T-cell (primary cell): ENCODE measurements at regions not wholly inside any gene's neighbourhood (a gene's known extent, or its start where the extent isn't known, plus 50 kb on each side); places are given as distances from the start of the nearest gene placed in this dataset.

ENCODE experiments used
- ATAC-seq, 4 experiments: fragments of 200-7000 bp in 3 of 4; fragments of 150-1000 bp in 1 of 4; cut with Tn5 transposase; replicated peaks in 1 of 4; 1 replicate in 3 of 4; 2 replicates in 1 of 4; pipeline ENCODE4 v1.10.0; 2021; ENCODE audit warnings: moderate library complexity in 3 of 4, mild to moderate bottlenecking in 2 of 4, moderate number of reproducible peaks in 1 of 4
- CTCF ChIA-PET, 2 donors: fragments of 300-600 bp; sonication (Branson Sonifier 250); formaldehyde crosslinking; loops; one replicate each; lab custom pipeline; 2022; ENCODE audit warnings: antibody characterized with exemption in 2 of 2; lab: Charles Lee
- POLR2A ChIA-PET, 2 donors: fragments of 300-600 bp; sonication (Branson Sonifier 250); formaldehyde crosslinking; loops; one replicate each; lab custom pipeline; 2022; ENCODE audit warnings: antibody characterized with exemption in 2 of 2; lab: Charles Lee
- DNase-seq, 35 experiments: peaks; one replicate each; pipeline versions ENCODE4 v3.0.0 to v3.0.0-alpha.2; 2013 to 2023
- H3K27ac ChIP-seq: one replicate; pipeline ENCODE4 v1.5.1; 2013; ENCODE audit warnings: low read length
- H3K27me3 ChIP-seq, 2 experiments: replicated peaks in 1 of 2; 1 replicate in 1 of 2; 2 replicates in 1 of 2; pipeline versions ENCODE4 v1.6.1 to v1.7.0; 2013; ENCODE audit warnings: low read length in 1 of 2, mixed read lengths in 1 of 2; ENCODE audit not compliant: control insufficient read depth in 2 of 2, insufficient read depth in 2 of 2; ENCODE audit errors: extremely low read depth in 1 of 2
- H3K36me3 ChIP-seq, 2 donors: 1 replicate in 1 of 2; 2 replicates in 1 of 2; pipeline versions ENCODE4 v1.6.1 to v1.7.0; 2013; ENCODE audit warnings: low read length in 1 of 2; ENCODE audit not compliant: control insufficient read depth in 2 of 2, insufficient read depth in 1 of 2; ENCODE audit errors: extremely low read depth in 1 of 2
- H3K4me1 ChIP-seq, 2 experiments: 1 replicate in 1 of 2; 2 replicates in 1 of 2; pipeline versions ENCODE4 v1.6.1 to v1.7.0; 2013; ENCODE audit warnings: low read length in 2 of 2, mixed read lengths in 1 of 2; ENCODE audit not compliant: insufficient read depth in 2 of 2, control insufficient read depth in 1 of 2; ENCODE audit errors: extremely low read depth in 1 of 2
- H3K4me3 ChIP-seq, 2 donors: 1 replicate in 1 of 2; 2 replicates in 1 of 2; pipeline versions ENCODE4 v1.5.1 to v1.7.0; 2013; ENCODE audit warnings: mild to moderate bottlenecking in 2 of 2, low read length in 1 of 2, moderate library complexity in 1 of 2; ENCODE audit not compliant: control insufficient read depth in 1 of 2; ENCODE audit errors: extremely low read depth in 1 of 2
- H3K9me3 ChIP-seq: 2 replicates; pipeline ENCODE4 v1.7.0; 2013
- H3K27ac Mint-ChIP-seq, 2 donors: one replicate each; pipeline ENCODE4 v1.8.0; 2020 to 2021; ENCODE audit warnings: mild to moderate bottlenecking in 2 of 2, mixed read lengths in 2 of 2
- H3K27me3 Mint-ChIP-seq, 2 donors: one replicate each; pipeline ENCODE4 v1.8.0; 2021 to 2022; ENCODE audit warnings: mixed read lengths in 2 of 2
- H3K36me3 Mint-ChIP-seq: one replicate; pipeline ENCODE4 v1.8.0; 2021; ENCODE audit warnings: mixed read lengths
- H3K4me1 Mint-ChIP-seq, 3 donors: one replicate each; pipeline ENCODE4 v1.8.0; 2020 to 2022; ENCODE audit warnings: mixed read lengths in 3 of 3, mild to moderate bottlenecking in 1 of 3
- H3K4me3 Mint-ChIP-seq, 3 donors: one replicate each; pipeline ENCODE4 v1.8.0; 2020 to 2022; ENCODE audit warnings: mild to moderate bottlenecking in 3 of 3, mixed read lengths in 3 of 3, moderate library complexity in 3 of 3
- H3K9me3 Mint-ChIP-seq, 3 donors: one replicate each; pipeline ENCODE4 v1.8.0; 2020 to 2022; ENCODE audit warnings: mixed read lengths in 3 of 3
- WGBS: methylation state at CpG from one replicate; pipeline ENCODE4 v1.1.5; 2013; ENCODE audit warnings: missing lambda C conversion rate; ENCODE audit not compliant: insufficient coverage; 5-methylcytosine and 5-hydroxymethylcytosine counted together

GRCh38 chr2:67286981-67287759 lies 110.0 kb upstream of the ETAA1 start:
- Histone ChIP-seq H3K4me1 (no peaks in the 10 kb centered on the region), H3K27me3 (peaks cover 0 to 2% of the 10 kb centered on the region in 2 experiments), H3K4me3 (no peak overlapping the region), H3K27ac (no peak overlapping the region), H3K36me3 (no peaks in the 10 kb centered on the region), H3K9me3 (no peaks in the 10 kb centered on the region)
- Mint-ChIP-seq H3K27ac (no peak overlapping the region), H3K27me3 (peaks cover 1 to 8% of the 10 kb centered on the region in 2 donors), H3K9me3 (no peaks in the 10 kb centered on the region), H3K4me3 (no peak overlapping the region), H3K36me3 (no peaks in the 10 kb centered on the region), H3K4me1 (no peaks in the 10 kb centered on the region)
- DNase-seq (no peak), ATAC-seq (no peak)
- WGBS = 74% methylated on average over 2 of the region's 2 CpGs
- POLR2A ChIA-PET = no interaction called here
- CTCF ChIA-PET = no interaction called here

GRCh38 chr2:67289271-67289670 lies 107.9 kb upstream of the ETAA1 start:
- WGBS = no CpG with 5 or more reads among the region's 2 CpGs
- no peaks in the 10 kb centered on the region for H3K36me3 Mint-ChIP-seq
- CTCF ChIA-PET = no interaction called here
- POLR2A ChIA-PET = no interaction called here
- Histone ChIP-seq H3K36me3 (no peaks in the 10 kb centered on the region), H3K27me3 (peaks cover 0 to 2% of the 10 kb centered on the region in 2 experiments), H3K4me1 (no peaks in the 10 kb centered on the region), H3K27ac (no peak overlapping the region), H3K4me3 (no peak overlapping the region), H3K9me3 (no peaks in the 10 kb centered on the region)
- DNase-seq = no peak
- ATAC-seq = no peak
- no peaks in the 10 kb centered on the region for H3K9me3 Mint-ChIP-seq
- peaks cover 1 to 8% of the 10 kb centered on the region in 2 donors for H3K27me3 Mint-ChIP-seq
- no peaks in the 10 kb centered on the region for H3K4me1 Mint-ChIP-seq
- no peak overlapping the region for H3K27ac Mint-ChIP-seq
- H3K4me3 Mint-ChIP-seq = no peak overlapping the region

- H3K27ac Mint-ChIP-seq = no peak overlapping the region
Measured at GRCh38 chr2:67289921-67290371, 107.2 kb upstream of the ETAA1 start.

GRCh38 chr2:67290451-67291290 lies 106.5 kb upstream of the ETAA1 start:
- Mint-ChIP-seq H3K27ac (no peak overlapping the region), H3K9me3 (no peaks in the 10 kb centered on the region)

More at GRCh38 chr2:67289921-67290371, 107.2 kb upstream of the ETAA1 start:
- no peak for ATAC-seq
- ChIA-PET CTCF (no interaction called here), POLR2A (no interaction called here)
- Histone ChIP-seq H3K4me3 (no peak overlapping the region), H3K36me3 (no peaks in the 10 kb centered on the region), H3K27ac (no peak overlapping the region), H3K4me1 (no peaks in the 10 kb centered on the region), H3K27me3 (peaks cover 0 to 2% of the 10 kb centered on the region in 2 experiments), H3K9me3 (no peaks in the 10 kb centered on the region)
- WGBS = no CpG with 5 or more reads among the region's 1 CpG
- Mint-ChIP-seq H3K9me3 (no peaks in the 10 kb centered on the region), H3K4me3 (no peak overlapping the region), H3K4me1 (no peaks in the 10 kb centered on the region), H3K36me3 (no peaks in the 10 kb centered on the region), H3K27me3 (peaks cover 1 to 8% of the 10 kb centered on the region in 2 donors)
- no peak for DNase-seq

GRCh38 chr2:67294218-67294617 lies 102.9 kb upstream of the ETAA1 start:
- CTCF ChIA-PET = no interaction called here
- Mint-ChIP-seq H3K9me3 (no peaks in the 10 kb centered on the region), H3K4me3 (no peak overlapping the region), H3K27ac (no peak overlapping the region), H3K4me1 (no peaks in the 10 kb centered on the region), H3K27me3 (peaks cover 0 to 1% of the 10 kb centered on the region in 2 donors), H3K36me3 (no peaks in the 10 kb centered on the region)
- H3K9me3 ChIP-seq = no peaks in the 10 kb centered on the region
- no peak overlapping the region for H3K4me3 ChIP-seq
- ATAC-seq (no peak), DNase-seq (no peak)
- POLR2A ChIA-PET = no interaction called here
- no peaks in the 10 kb centered on the region for H3K36me3 ChIP-seq
- no peaks in the 10 kb centered on the region for H3K4me1 ChIP-seq
- no CpG with 5 or more reads among the region's 1 CpG for WGBS
- H3K27ac ChIP-seq = no peak overlapping the region
- H3K27me3 ChIP-seq = no peaks in the 10 kb centered on the region

More at GRCh38 chr2:67290451-67291290, 106.5 kb upstream of the ETAA1 start:
- Mint-ChIP-seq H3K4me1 (no peaks in the 10 kb centered on the region), H3K27me3 (peaks cover 1 to 4% of the 10 kb centered on the region in 2 donors), H3K36me3 (no peaks in the 10 kb centered on the region), H3K4me3 (no peak overlapping the region)
- Histone ChIP-seq H3K36me3 (no peaks in the 10 kb centered on the region), H3K4me3 (no peak overlapping the region), H3K9me3 (no peaks in the 10 kb centered on the region), H3K27ac (no peak overlapping the region), H3K27me3 (peaks cover 0 to 2% of the 10 kb centered on the region in 2 experiments), H3K4me1 (no peaks in the 10 kb centered on the region)
- ChIA-PET POLR2A (no interaction called here), CTCF (no interaction called here)
- ATAC-seq = no peak
- DNase-seq = no peak
- WGBS = 17% methylated on average over 1 of the region's 6 CpGs

- H3K9me3 ChIP-seq = no peaks in the 10 kb centered on the region
Measured at GRCh38 chr2:67295406-67295805, 101.7 kb upstream of the ETAA1 start.

More at GRCh38 chr2:67295406-67295805, 101.7 kb upstream of the ETAA1 start:
- POLR2A ChIA-PET = no interaction called here
- CTCF ChIA-PET = interaction anchor here (0.5 to 0.7 kb wide), 3 partner anchors 23 to 331 kb away, joined by 3 read pairs; no protein-coding TSS in a partner anchor
- no peak for DNase-seq
- Mint-ChIP-seq H3K9me3 (no peaks in the 10 kb centered on the region), H3K27ac (no peak overlapping the region), H3K4me1 (no peaks in the 10 kb centered on the region), H3K27me3 (peaks cover 3 to 5% of the 10 kb centered on the region in 2 donors), H3K4me3 (no peak overlapping the region), H3K36me3 (no peaks in the 10 kb centered on the region)
- no peak overlapping the region for H3K27ac ChIP-seq
- WGBS = no CpG with 5 or more reads among the region's 2 CpGs
- no peaks in the 10 kb centered on the region for H3K36me3 ChIP-seq
- no peak for ATAC-seq
- no peaks in the 10 kb centered on the region for H3K4me1 ChIP-seq
- no peaks in the 10 kb centered on the region for H3K27me3 ChIP-seq
- H3K4me3 ChIP-seq = no peak overlapping the region
